ENCODE measurements at regions not wholly inside any gene's neighbourhood (a gene's known extent, or its start where the extent isn't known, plus 50 kb on each side); places are given as distances from the start of the nearest gene placed in this dataset.
"Not testable (repeated sequence)": the region's sequence is repeated elsewhere in the genome, so short reads cannot be mapped to it uniquely, and the experiment has no call there.

GRCh38 chr9:79431019-79431679 lies 140.6 kb upstream of the TLE4 start:
- no peaks in the 10 kb centered on the region for H3K36me3 ChIP-seq (ENCODE audit: insufficient read depth, low read length)
- H3K27me3 ChIP-seq (ENCODE audit: control insufficient read depth in 1 of 2, insufficient read depth in 2 of 2, low read length in 2 of 2), result no peaks in the 10 kb centered on the region
- H3K9me3 ChIP-seq (ENCODE audit: low read length), result peaks cover 4% of the 10 kb centered on the region
- no peak overlapping the region for H3K4me3 ChIP-seq (ENCODE audit: low read depth in 1 of 2, low read length in 2 of 2)
- H3K27ac ChIP-seq (ENCODE audit: low read depth, low read length), result no peak overlapping the region
- H3K4me1 ChIP-seq (ENCODE audit: insufficient read depth, low read length), result no peaks in the 10 kb centered on the region
- H3K9ac ChIP-seq (ENCODE audit: low read length), result no peak overlapping the region

DNA sequence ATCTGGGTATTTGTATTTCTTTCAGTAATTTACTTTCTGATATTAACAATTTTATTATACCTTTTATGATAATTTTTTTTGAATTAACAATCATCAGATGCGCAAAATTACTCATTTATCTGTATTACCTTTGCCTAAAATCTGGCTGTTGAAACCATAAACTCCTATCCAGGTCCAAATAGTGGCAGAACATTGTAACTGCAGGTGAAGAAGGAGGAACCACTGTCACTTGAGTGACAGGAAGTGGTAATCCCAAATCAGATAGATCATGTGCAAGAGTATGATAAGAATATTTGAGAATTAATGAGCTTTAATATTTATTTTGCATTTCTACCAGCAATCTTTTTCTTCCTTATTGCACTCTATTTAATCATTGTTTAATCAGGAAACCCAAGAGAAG lies 139.3 kb upstream of the TLE4 start:
- no peaks in the 10 kb centered on the region for H3K9me3 ChIP-seq (ENCODE audit: low read length)
- no peaks in the 10 kb centered on the region for H3K36me3 ChIP-seq (ENCODE audit: insufficient read depth, low read length)
- no peaks in the 10 kb centered on the region for H3K4me1 ChIP-seq (ENCODE audit: insufficient read depth, low read length)
- no peak overlapping the region for H3K9ac ChIP-seq (ENCODE audit: low read length)
- H3K27me3 ChIP-seq (ENCODE audit: control insufficient read depth in 1 of 2, insufficient read depth in 2 of 2, low read length in 2 of 2), result no peaks in the 10 kb centered on the region
- H3K4me3 ChIP-seq (ENCODE audit: low read depth in 1 of 2, low read length in 2 of 2), result no peak overlapping the region
- no peak overlapping the region for H3K27ac ChIP-seq (ENCODE audit: low read depth, low read length)

DNA sequence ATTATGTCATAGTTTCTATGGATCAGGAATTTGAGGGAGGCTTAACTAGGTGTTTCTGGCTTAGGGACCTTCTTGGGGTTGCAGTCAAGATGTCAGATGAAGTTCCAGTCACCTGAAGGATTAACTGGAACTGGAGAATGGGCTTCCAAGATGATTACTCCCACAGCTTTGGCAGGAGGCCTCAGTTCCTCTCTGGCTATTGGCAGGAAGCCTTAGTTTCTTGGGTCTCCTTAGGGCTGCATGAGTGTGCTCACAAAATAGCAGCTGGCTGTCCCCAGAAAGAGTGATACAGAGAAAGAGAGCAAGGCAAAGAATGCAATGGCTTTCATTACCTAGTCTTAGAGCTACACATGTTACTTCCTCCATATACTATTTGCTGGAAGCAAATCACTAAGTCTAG lies 138.1 kb upstream of the TLE4 start:
- H3K36me3 ChIP-seq (ENCODE audit: insufficient read depth, low read length), result no peaks in the 10 kb centered on the region
- H3K4me1 ChIP-seq (ENCODE audit: insufficient read depth, low read length), result no peaks in the 10 kb centered on the region
- no peaks in the 10 kb centered on the region for H3K27me3 ChIP-seq (ENCODE audit: control insufficient read depth in 1 of 2, insufficient read depth in 2 of 2, low read length in 2 of 2)
- no peak overlapping the region for H3K27ac ChIP-seq (ENCODE audit: low read depth, low read length)
- no peak overlapping the region for H3K9ac ChIP-seq (ENCODE audit: low read length)
- H3K4me3 ChIP-seq (ENCODE audit: low read depth in 1 of 2, low read length in 2 of 2), result no peak overlapping the region
- H3K9me3 ChIP-seq (ENCODE audit: low read length), result no peaks in the 10 kb centered on the region

DNA sequence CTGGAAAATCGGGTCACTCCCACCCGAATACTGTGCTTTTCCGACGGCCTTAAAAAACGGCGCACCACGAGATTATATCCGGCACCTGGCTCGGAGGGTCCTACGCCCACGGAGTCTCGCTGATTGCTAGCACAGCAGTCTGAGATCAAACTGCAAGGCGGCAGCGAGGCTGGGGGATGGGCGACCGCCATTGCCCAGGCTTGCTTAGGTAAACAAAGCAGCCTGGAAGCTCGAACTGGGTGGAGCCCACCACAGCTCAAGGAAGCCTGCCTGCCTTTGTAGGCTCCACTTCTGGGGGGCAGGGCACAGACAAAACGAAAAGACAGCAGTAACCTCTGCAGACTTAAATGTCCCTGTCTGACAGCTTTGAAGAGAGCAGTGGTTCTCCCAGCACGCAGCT lies 132.5 kb upstream of the TLE4 start:
- not testable (repeated sequence) for H3K9me3 ChIP-seq (ENCODE audit: low read length); H3K36me3 ChIP-seq (ENCODE audit: insufficient read depth, low read length); H3K4me3 ChIP-seq (ENCODE audit: low read depth in 1 of 2, low read length in 2 of 2); H3K27ac ChIP-seq (ENCODE audit: low read depth, low read length); H3K4me1 ChIP-seq (ENCODE audit: insufficient read depth, low read length); H3K9ac ChIP-seq (ENCODE audit: low read length); H3K27me3 ChIP-seq (ENCODE audit: control insufficient read depth in 1 of 2, insufficient read depth in 2 of 2, low read length in 2 of 2)

DNA sequence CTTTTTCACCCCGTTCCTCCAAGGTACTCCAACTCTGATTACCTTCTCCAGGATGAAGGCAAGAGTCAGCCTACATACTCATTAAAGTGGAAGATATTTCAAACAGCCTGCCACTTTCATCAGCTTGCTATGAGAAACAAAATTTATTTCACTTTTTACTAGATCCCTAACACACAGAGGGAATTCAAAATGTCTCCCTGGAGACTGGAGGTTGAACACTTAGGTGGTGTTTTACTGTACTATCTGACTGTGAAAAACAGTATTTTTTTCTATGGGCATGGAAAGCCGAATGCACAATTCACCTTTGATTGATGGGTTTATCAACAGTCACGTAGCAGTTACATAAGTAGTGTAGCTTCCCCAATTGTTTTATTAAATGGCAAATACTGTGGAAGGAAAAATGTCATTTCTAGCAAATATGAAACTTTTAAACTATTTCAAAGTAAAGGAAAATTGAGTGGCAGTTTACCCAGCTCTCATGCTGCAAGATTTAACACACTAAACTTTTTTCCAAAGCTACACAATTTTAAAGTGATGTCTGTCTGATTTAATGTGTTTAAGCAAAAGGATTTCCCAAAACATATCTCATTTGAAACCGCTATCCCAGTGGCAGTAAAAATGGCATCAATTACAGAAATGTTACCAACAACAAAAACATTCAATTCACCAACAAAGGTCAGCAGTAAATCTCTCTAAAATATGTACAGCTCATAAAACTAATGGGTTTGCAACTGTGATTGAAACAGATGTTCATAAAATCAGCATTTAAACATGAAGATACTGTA lies 125.0 kb upstream of the TLE4 start:
- Histone ChIP-seq H3K27me3 (ENCODE audit: control insufficient read depth in 1 of 2, insufficient read depth in 2 of 2, low read length in 2 of 2) (no peaks in the 10 kb centered on the region), H3K4me3 (ENCODE audit: low read depth in 1 of 2, low read length in 2 of 2) (no peak overlapping the region), H3K9me3 (ENCODE audit: low read length) (no peaks in the 10 kb centered on the region), H3K9ac (ENCODE audit: low read length) (no peak overlapping the region), H3K36me3 (ENCODE audit: insufficient read depth, low read length) (no peaks in the 10 kb centered on the region), H3K4me1 (ENCODE audit: insufficient read depth, low read length) (no peaks in the 10 kb centered on the region), H3K27ac (ENCODE audit: low read depth, low read length) (no peak overlapping the region)

GRCh38 chr9:79447308-79447605 lies 124.5 kb upstream of the TLE4 start:
- H3K27ac ChIP-seq (ENCODE audit: low read depth, low read length), result no peak overlapping the region
- no peaks in the 10 kb centered on the region for H3K36me3 ChIP-seq (ENCODE audit: insufficient read depth, low read length)
- H3K4me3 ChIP-seq (ENCODE audit: low read depth in 1 of 2, low read length in 2 of 2), result no peak overlapping the region
- H3K27me3 ChIP-seq (ENCODE audit: control insufficient read depth in 1 of 2, insufficient read depth in 2 of 2, low read length in 2 of 2), result no peaks in the 10 kb centered on the region
- no peaks in the 10 kb centered on the region for H3K9me3 ChIP-seq (ENCODE audit: low read length)
- no peaks in the 10 kb centered on the region for H3K4me1 ChIP-seq (ENCODE audit: insufficient read depth, low read length)
- no peak overlapping the region for H3K9ac ChIP-seq (ENCODE audit: low read length)

- Histone ChIP-seq H3K9me3 (ENCODE audit: low read length) (no peaks in the 10 kb centered on the region), H3K9ac (ENCODE audit: low read length) (no peak overlapping the region), H3K4me3 (ENCODE audit: low read depth in 1 of 2, low read length in 2 of 2) (no peak overlapping the region), H3K27ac (ENCODE audit: low read depth, low read length) (no peak overlapping the region), H3K4me1 (ENCODE audit: insufficient read depth, low read length) (no peaks in the 10 kb centered on the region), H3K27me3 (ENCODE audit: control insufficient read depth in 1 of 2, insufficient read depth in 2 of 2, low read length in 2 of 2) (no peaks in the 10 kb centered on the region), H3K36me3 (ENCODE audit: insufficient read depth, low read length) (no peaks in the 10 kb centered on the region)
Observed at GRCh38 chr9:79447762-79448161, 124.0 kb upstream of the TLE4 start.

- H3K9me3 ChIP-seq (ENCODE audit: low read length), result no peaks in the 10 kb centered on the region
- H3K36me3 ChIP-seq (ENCODE audit: insufficient read depth, low read length), result no peaks in the 10 kb centered on the region
- H3K27ac ChIP-seq (ENCODE audit: low read depth, low read length), result no peak overlapping the region
- no peaks in the 10 kb centered on the region for H3K4me1 ChIP-seq (ENCODE audit: insufficient read depth, low read length)
- no peak overlapping the region for H3K9ac ChIP-seq (ENCODE audit: low read length)
- no peak overlapping the region for H3K4me3 ChIP-seq (ENCODE audit: low read depth in 1 of 2, low read length in 2 of 2)
- H3K27me3 ChIP-seq (ENCODE audit: control insufficient read depth in 1 of 2, insufficient read depth in 2 of 2, low read length in 2 of 2), result no peaks in the 10 kb centered on the region
Observed at GRCh38 chr9:79452265-79452664, 119.5 kb upstream of the TLE4 start.

DNA sequence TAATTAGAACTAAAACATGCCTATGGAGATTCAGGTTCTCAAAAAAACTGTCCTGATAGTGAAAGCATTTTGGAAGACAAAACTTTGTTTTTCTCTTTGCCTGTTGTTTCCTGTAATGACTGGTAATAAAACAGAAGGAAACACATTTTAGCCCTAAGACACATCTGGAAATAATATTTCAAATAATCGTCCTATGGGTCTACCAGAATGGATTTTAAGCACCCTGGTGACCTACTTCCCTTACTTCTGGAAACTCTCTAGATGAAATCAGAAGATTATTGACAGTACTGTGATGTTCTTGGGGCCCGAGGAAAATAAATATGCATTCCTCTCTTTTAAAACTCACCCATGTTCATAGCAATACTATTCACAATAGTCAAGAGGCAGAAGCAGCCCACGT lies 110.1 kb upstream of the TLE4 start:
- no peak overlapping the region for H3K27ac ChIP-seq (ENCODE audit: low read depth, low read length)

GRCh38 chr9:79465156-79465555 lies 106.6 kb upstream of the TLE4 start:
- no peaks in the 10 kb centered on the region for H3K9me3 ChIP-seq (ENCODE audit: low read length)
- H3K9ac ChIP-seq (ENCODE audit: low read length), result no peak overlapping the region
- H3K4me1 ChIP-seq (ENCODE audit: insufficient read depth, low read length), result no peaks in the 10 kb centered on the region

More for the DNA sequence above, 110.1 kb upstream of the TLE4 start:
- H3K27me3 ChIP-seq (ENCODE audit: control insufficient read depth in 1 of 2, insufficient read depth in 2 of 2, low read length in 2 of 2), result no peaks in the 10 kb centered on the region
- no peak overlapping the region for H3K9ac ChIP-seq (ENCODE audit: low read length)
- no peaks in the 10 kb centered on the region for H3K4me1 ChIP-seq (ENCODE audit: insufficient read depth, low read length)
- no peaks in the 10 kb centered on the region for H3K36me3 ChIP-seq (ENCODE audit: insufficient read depth, low read length)
- no peaks in the 10 kb centered on the region for H3K9me3 ChIP-seq (ENCODE audit: low read length)
- H3K4me3 ChIP-seq (ENCODE audit: low read depth in 1 of 2, low read length in 2 of 2), result no peak overlapping the region

GRCh38 chr9:79469164-79469563 lies 102.6 kb upstream of the TLE4 start:
- H3K27me3 ChIP-seq (ENCODE audit: control insufficient read depth in 1 of 2, insufficient read depth in 2 of 2, low read length in 2 of 2), result no peaks in the 10 kb centered on the region
- H3K9me3 ChIP-seq (ENCODE audit: low read length), result no peaks in the 10 kb centered on the region
- no peak overlapping the region for H3K9ac ChIP-seq (ENCODE audit: low read length)
- H3K4me3 ChIP-seq (ENCODE audit: low read depth in 1 of 2, low read length in 2 of 2), result no peak overlapping the region
- H3K27ac ChIP-seq (ENCODE audit: low read depth, low read length), result no peak overlapping the region
- peaks cover 9% of the 10 kb centered on the region for H3K4me1 ChIP-seq (ENCODE audit: insufficient read depth, low read length)
- no peaks in the 10 kb centered on the region for H3K36me3 ChIP-seq (ENCODE audit: insufficient read depth, low read length)

More at GRCh38 chr9:79465156-79465555, 106.6 kb upstream of the TLE4 start:
- Histone ChIP-seq H3K36me3 (ENCODE audit: insufficient read depth, low read length) (no peaks in the 10 kb centered on the region), H3K27ac (ENCODE audit: low read depth, low read length) (no peak overlapping the region), H3K27me3 (ENCODE audit: control insufficient read depth in 1 of 2, insufficient read depth in 2 of 2, low read length in 2 of 2) (no peaks in the 10 kb centered on the region), H3K4me3 (ENCODE audit: low read depth in 1 of 2, low read length in 2 of 2) (no peak overlapping the region)

GRCh38 chr9:79470954-79471353 lies 100.8 kb upstream of the TLE4 start:
- peaks cover 9% of the 10 kb centered on the region for H3K4me1 ChIP-seq (ENCODE audit: insufficient read depth, low read length)
- H3K27me3 ChIP-seq (ENCODE audit: control insufficient read depth in 1 of 2, insufficient read depth in 2 of 2, low read length in 2 of 2), result no peaks in the 10 kb centered on the region
- H3K4me3 ChIP-seq (ENCODE audit: low read depth in 1 of 2, low read length in 2 of 2), result no peak overlapping the region
- H3K27ac ChIP-seq (ENCODE audit: low read depth, low read length), result no peak overlapping the region
- H3K9me3 ChIP-seq (ENCODE audit: low read length), result no peaks in the 10 kb centered on the region
- no peak overlapping the region for H3K9ac ChIP-seq (ENCODE audit: low read length)
- no peaks in the 10 kb centered on the region for H3K36me3 ChIP-seq (ENCODE audit: insufficient read depth, low read length)
